Gastroesophageal sphincter (tissue), 4 donors: ENCODE measurements at regions not wholly inside any gene's neighbourhood (a gene's known extent, or its start where the extent isn't known, plus 50 kb on each side); places are given as distances from the start of the nearest gene placed in this dataset.

ENCODE experiments used
- ATAC-seq: fragments of 150-250 bp; one replicate; pipeline ENCODE4 v1.9.1; 2016; ENCODE audit warnings: mild to moderate bottlenecking, moderate library complexity
- H3K27ac ChIP-seq, 4 donors: fragments of 200-600 bp; sonication (generic) in 3 of 4; 1 replicate in 3 of 4; 2 replicates in 1 of 4; pipeline ENCODE4 v1.5.1; 2016 to 2019
- H3K27me3 ChIP-seq: fragments of 200-600 bp; sonication (generic); one replicate; pipeline ENCODE4 v1.5.1; 2019
- H3K36me3 ChIP-seq, 2 donors: fragments of 200-600 bp; sonication (generic); one replicate each; pipeline ENCODE4 v1.5.1; 2019; ENCODE audit warnings: control low read depth in 1 of 2
- H3K4me1 ChIP-seq, 3 donors: fragments of 200-600 bp; sonication (generic); 1 replicate in 2 of 3; 2 replicates in 1 of 3; pipeline ENCODE4 v1.5.1; 2016 to 2019; ENCODE audit warnings: control low read depth in 2 of 3
- H3K4me3 ChIP-seq, 2 donors: fragments of 200-600 bp; sonication (generic); one replicate each; pipeline ENCODE4 v1.5.1; 2019; ENCODE audit warnings: mild to moderate bottlenecking in 1 of 2, moderate library complexity in 1 of 2
- H3K9me3 ChIP-seq, 3 donors: fragments of 200-600 bp; sonication (generic); one replicate each; pipeline ENCODE4 v1.5.1; 2017 to 2019; ENCODE audit warnings: control low read depth in 2 of 3
- CTCF ChIP-seq, 4 experiments: fragments of 200-600 bp in 2 of 4; fragments of 450-650 bp in 2 of 4; sonication (generic) in 1 of 4; IDR thresholded peaks; one replicate each; pipeline ENCODE4 v1.5.1; 2017 to 2019; ENCODE audit warnings: antibody characterized with exemption in 4 of 4, mild to moderate bottlenecking in 2 of 4, moderate library complexity in 2 of 4
- EP300 ChIP-seq: sonication (generic); formaldehyde crosslinking; IDR thresholded peaks from one replicate; pipeline ENCODE4 v1.6.1; 2017; ENCODE audit warnings: antibody characterized with exemption, mild to moderate bottlenecking
- POLR2A ChIP-seq, 2 donors: fragments of 450-650 bp; IDR thresholded peaks; one replicate each; pipeline ENCODE4 v1.6.1; 2017; ENCODE audit warnings: antibody characterized with exemption in 2 of 2, mild to moderate bottlenecking in 2 of 2, moderate library complexity in 1 of 2
- POLR2AphosphoS5 ChIP-seq: sonication (generic); formaldehyde crosslinking; IDR thresholded peaks from one replicate; pipeline ENCODE4 v1.6.1; 2017; ENCODE audit warnings: antibody characterized with exemption
- WGBS, 2 donors: methylation state at CpG; one replicate each; pipeline ENCODE4 v1.1.5; 2018; ENCODE audit warnings: low coverage in 1 of 2; 5-methylcytosine and 5-hydroxymethylcytosine counted together

- 83% methylated on average over 2 to 5 of the region's 6 CpGs for WGBS, 2 donors
- no peaks in the 10 kb centered on the region for H3K27me3 ChIP-seq
- TF ChIP-seq POLR2A (IDR thresholded peaks at IDR 0.05) (no peak), POLR2AphosphoS5 (no peak), CTCF (IDR thresholded peaks at IDR 0.05) (no peak), EP300 (no peak)
- no peak overlapping the region for H3K4me3 ChIP-seq
- no peak overlapping the region for H3K27ac ChIP-seq
- no peaks in the 10 kb centered on the region for H3K9me3 ChIP-seq
- H3K36me3 ChIP-seq = no peaks in the 10 kb centered on the region
- no peak for ATAC-seq
- H3K4me1 ChIP-seq = no peaks in the 10 kb centered on the region
Measured at GRCh38 chr6:14231071-14231483, 113.5 kb downstream of the CD83 start.

GRCh38 chr6:14231501-14232280, 114.1 kb downstream of the CD83 start:
- H3K4me3 ChIP-seq = no peak overlapping the region
- no peaks in the 10 kb centered on the region for H3K4me1 ChIP-seq
- no peaks in the 10 kb centered on the region for H3K9me3 ChIP-seq
- H3K36me3 ChIP-seq = no peaks in the 10 kb centered on the region
- no peak for TF ChIP-seq CTCF (IDR thresholded peaks at IDR 0.05)
- no peak for TF ChIP-seq EP300
- no peak for TF ChIP-seq POLR2A (IDR thresholded peaks at IDR 0.05)
- no peak for TF ChIP-seq POLR2AphosphoS5
- WGBS, 2 donors = 83 to 96% methylated on average over 3 to 6 of the region's 7 CpGs
- ATAC-seq = no peak
- no peak overlapping the region for H3K27ac ChIP-seq
- H3K27me3 ChIP-seq = no peaks in the 10 kb centered on the region

GRCh38 chr6:14232889-14233288, 115.3 kb downstream of the CD83 start:
- no peaks in the 10 kb centered on the region for H3K9me3 ChIP-seq
- no peaks in the 10 kb centered on the region for H3K27me3 ChIP-seq

DNA sequence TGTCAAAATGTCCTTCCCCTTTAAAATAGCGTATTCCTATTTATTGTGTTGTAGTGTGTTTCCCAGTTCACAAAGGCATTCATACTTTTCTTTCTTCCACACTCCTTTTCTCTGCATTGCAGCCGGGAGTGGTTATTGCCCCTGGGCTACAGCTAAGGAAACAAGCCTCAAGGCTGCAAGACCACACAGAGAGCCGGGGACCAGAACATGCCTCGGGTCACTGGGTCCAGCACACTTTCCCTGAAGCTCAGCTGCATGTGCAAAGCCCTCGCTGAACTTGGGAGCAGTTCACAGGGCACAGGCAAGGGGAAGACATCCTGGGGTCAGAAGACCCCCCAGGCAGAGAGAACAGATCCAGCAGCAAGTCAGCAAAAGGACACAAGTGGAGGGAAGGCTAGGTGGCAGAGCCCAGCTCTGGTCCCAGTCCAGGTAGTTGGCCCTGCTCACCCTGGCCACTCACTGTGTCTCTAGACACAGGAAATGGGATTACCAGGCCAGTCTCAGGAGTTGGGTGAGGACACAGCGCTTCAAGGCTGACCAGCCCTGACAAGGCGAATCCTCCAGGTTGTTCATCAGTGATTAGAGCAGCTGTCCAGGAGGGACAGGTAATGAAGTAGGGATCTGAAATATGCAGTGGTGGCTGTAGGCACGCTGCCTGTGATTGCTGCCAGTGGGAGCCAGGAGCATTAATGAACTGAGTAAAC, 118.2 kb downstream of the CD83 start:
- no peak overlapping the region for H3K27ac ChIP-seq
- H3K4me3 ChIP-seq = no peak overlapping the region
- H3K9me3 ChIP-seq = no peaks in the 10 kb centered on the region
- no peaks in the 10 kb centered on the region for H3K36me3 ChIP-seq
- no peak for TF ChIP-seq CTCF (IDR thresholded peaks at IDR 0.05)
- no peak for TF ChIP-seq EP300
- no peak for TF ChIP-seq POLR2A (IDR thresholded peaks at IDR 0.05)
- TF ChIP-seq POLR2AphosphoS5 = no peak
- H3K27me3 ChIP-seq = no peaks in the 10 kb centered on the region
- no peaks in the 10 kb centered on the region for H3K4me1 ChIP-seq
- 100% methylated on average over 2 to 4 of the region's 8 CpGs for WGBS, 2 donors
- no peak for ATAC-seq

More at GRCh38 chr6:14232889-14233288, 115.3 kb downstream of the CD83 start:
- no peak for ATAC-seq
- no peaks in the 10 kb centered on the region for H3K4me1 ChIP-seq
- no peak overlapping the region for H3K4me3 ChIP-seq
- no peak overlapping the region for H3K27ac ChIP-seq
- WGBS, 2 donors = 94 to 100% methylated on average over 1 to 2 of the region's 2 CpGs
- no peak for TF ChIP-seq EP300
- no peak for TF ChIP-seq CTCF (IDR thresholded peaks at IDR 0.05)
- no peak for TF ChIP-seq POLR2A (IDR thresholded peaks at IDR 0.05)
- TF ChIP-seq POLR2AphosphoS5 = no peak
- no peaks in the 10 kb centered on the region for H3K36me3 ChIP-seq

DNA sequence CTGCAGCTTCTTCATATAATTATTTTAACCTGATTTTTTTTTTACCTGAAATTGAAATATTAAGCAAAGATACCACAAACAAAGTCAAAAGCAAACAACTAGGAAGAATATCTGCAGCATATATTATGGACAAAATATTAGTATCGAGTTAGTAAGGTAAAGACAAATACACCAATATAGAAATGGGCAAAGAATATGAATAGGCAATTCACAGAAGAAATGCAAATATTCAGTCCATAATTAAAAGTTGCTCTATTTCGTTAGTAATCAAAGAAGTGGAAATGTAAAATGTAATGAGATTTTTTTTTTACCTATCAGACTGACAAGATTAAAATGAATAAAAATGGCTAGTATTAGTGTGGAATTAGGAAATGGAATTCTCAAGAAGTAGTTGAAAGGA, 121.5 kb downstream of the CD83 start:
- no peaks in the 10 kb centered on the region for H3K9me3 ChIP-seq
- H3K4me3 ChIP-seq = no peak overlapping the region
- H3K4me1 ChIP-seq = no peaks in the 10 kb centered on the region
- no peaks in the 10 kb centered on the region for H3K36me3 ChIP-seq
- TF ChIP-seq POLR2A (IDR thresholded peaks at IDR 0.05) = no peak
- no peak for TF ChIP-seq POLR2AphosphoS5
- TF ChIP-seq EP300 = no peak
- no peak for TF ChIP-seq CTCF (IDR thresholded peaks at IDR 0.05)
- whole genome bisulfite sequencing, 2 donors = 92 to 93% methylated on average over 2 of the region's 2 CpGs
- ATAC-seq = no peak
- no peaks in the 10 kb centered on the region for H3K27me3 ChIP-seq
- H3K27ac ChIP-seq = no peak overlapping the region
